ENCODE measurements at regions not wholly inside any gene's neighbourhood (a gene's known extent, or its start where the extent isn't known, plus 50 kb on each side); places are given as distances from the start of the nearest gene placed in this dataset.

DNA sequence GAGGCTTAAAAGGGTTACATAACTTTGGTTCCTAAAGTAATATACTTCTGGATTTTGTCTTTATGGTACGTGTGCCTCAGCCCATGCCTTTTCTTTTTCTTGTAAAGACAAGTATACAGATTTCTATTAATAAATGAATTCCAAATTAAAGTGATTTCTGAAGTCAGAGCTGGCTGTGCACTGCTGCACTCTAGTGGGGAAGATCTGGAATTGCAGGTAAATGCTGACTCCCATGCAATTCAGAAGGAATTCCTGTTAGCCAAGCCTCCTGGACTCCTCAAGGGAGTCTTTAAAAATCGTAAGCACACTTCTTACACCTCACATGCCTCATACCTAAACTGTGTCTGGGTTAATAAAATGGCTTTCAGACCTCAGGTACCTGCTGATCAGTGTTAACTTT is 118.4 kb upstream of the SLC7A1 start:
- Histone ChIP-seq H3T11ph (ENCODE audit: low read length) (no peak overlapping the region), H4K8ac (replicated peaks; ENCODE audit: insufficient read length, low read depth, low read length) (no peak overlapping the region), H2BK12ac (ENCODE audit: insufficient read length, low read depth, low read length) (no peak overlapping the region), H3K27ac (ENCODE audit: insufficient read length, low read depth, low read length) (no peak overlapping the region), H3K9ac (ENCODE audit: extremely low read depth, insufficient read length, low read length) (no peak overlapping the region), H3K4me2 (ENCODE audit: insufficient read depth, insufficient read length, low read length) (no peak overlapping the region), H3K79me2 (ENCODE audit: insufficient read depth, low read length) (no peaks in the 10 kb centered on the region), H3K4ac (ENCODE audit: low read depth, low read length) (no peak overlapping the region), H3K9me3 (ENCODE audit: control insufficient read depth, low read depth, low read length) (no peaks in the 10 kb centered on the region), H3K27me3 (ENCODE audit: insufficient read depth, low read length) (no peaks in the 10 kb centered on the region), H4K20me1 (ENCODE audit: control insufficient read depth, insufficient read depth, insufficient read length) (no peaks in the 10 kb centered on the region), H2AK5ac (ENCODE audit: insufficient read length, low read length) (no peak overlapping the region), H3K56ac (ENCODE audit: insufficient read length, low read depth, low read length) (no peak overlapping the region), H3K14ac (ENCODE audit: insufficient read depth, low read length) (no peak overlapping the region), H3K79me1 (ENCODE audit: insufficient read depth, low read depth, low read length, poor library complexity, severe bottlenecking) (no peaks in the 10 kb centered on the region), H4K91ac (ENCODE audit: insufficient read length, low read depth, low read length) (no peak overlapping the region), H4K5ac (ENCODE audit: insufficient read length, low read depth, low read length) (no peak overlapping the region), H2AFZ (ENCODE audit: low read length) (no peak overlapping the region), H3K23ac (ENCODE audit: insufficient read length, low read depth, low read length) (no peak overlapping the region), H2BK5ac (ENCODE audit: insufficient read length, low read length) (no peak overlapping the region), H2BK20ac (ENCODE audit: low read depth, low read length, poor library complexity, severe bottlenecking) (no peak overlapping the region), H3K18ac (ENCODE audit: insufficient read length, low read depth, low read length) (no peak overlapping the region), H2BK15ac (ENCODE audit: low read depth, low read length) (no peak overlapping the region), H2BK120ac (ENCODE audit: low read depth, low read length, poor library complexity, severe bottlenecking) (no peak overlapping the region), H3K4me1 (ENCODE audit: insufficient read depth, low read length) (no peaks in the 10 kb centered on the region), H3K23me2 (ENCODE audit: insufficient read length, low read depth, low read length, poor library complexity, severe bottlenecking) (no peaks in the 10 kb centered on the region)
- Mint-ChIP-seq H3K4me3 (no peak overlapping the region), H3K36me3 (ENCODE audit: insufficient read depth in 1 of 3, low read depth in 3 of 3) (no peaks in the 10 kb centered on the region; a peak in 1 of 7 replicates), H3K27me3 (ENCODE audit: low read depth) (peaks cover 2% of the 10 kb centered on the region; the same call in 1 of the 2 replicates), H3K27ac (no peak overlapping the region), H3K9me3 (no peaks in the 10 kb centered on the region), H3K4me1 (peaks cover 0 to 7% of the 10 kb centered on the region in 2 experiments; a peak in 3 of 4 replicates)
- no CpG with 5 or more reads among the region's 2 CpGs for WGBS (ENCODE audit: extremely low coverage, insufficient read length, low lambda C conversion rate)
- peak; percentile 91 for TF ChIP-seq CTCF (conservative IDR thresholded peaks at IDR 0.05)
- DNase-seq = no peak

Measured in H9 (cell line).